Fibroblast of lung (primary cell): ENCODE measurements at regions not wholly inside any gene's neighbourhood (a gene's known extent, or its start where the extent isn't known, plus 50 kb on each side); places are given as distances from the start of the nearest gene placed in this dataset.
A peak's percentile ranks its signal among the peaks of the same experiment; 100 is the strongest.

Source experiments
- DNase-seq, 2 donors: peaks; one replicate each; pipeline versions ENCODE4 v3.0.0 to v3.0.0-alpha.2; 2010; ENCODE audit warnings: low read depth in 2 of 2
- H2AFZ ChIP-seq: 2 replicates; pipeline ENCODE4 v1.5.1; 2012; ENCODE audit warnings: low read length, control low read depth, inconsistent platforms
- H3K27ac ChIP-seq: 2 replicates; pipeline ENCODE4 v1.5.1; 2011; ENCODE audit warnings: low read length, control low read depth; ENCODE audit not compliant: insufficient read depth
- H3K27me3 ChIP-seq: 2 replicates; pipeline ENCODE4 v1.5.1; 2011; ENCODE audit warnings: mild to moderate bottlenecking, low read length; ENCODE audit not compliant: control insufficient read depth, insufficient read depth
- H3K36me3 ChIP-seq: 2 replicates; pipeline ENCODE4 v1.5.1; 2011; ENCODE audit warnings: low read length; ENCODE audit not compliant: control insufficient read depth, insufficient read depth
- H3K4me1 ChIP-seq: 2 replicates; pipeline ENCODE4 v1.5.1; 2011; ENCODE audit warnings: low read length; ENCODE audit not compliant: control insufficient read depth, insufficient read depth; ENCODE audit errors: extremely low read depth
- H3K4me2 ChIP-seq: 2 replicates; pipeline ENCODE4 v1.5.1; 2011; ENCODE audit warnings: low read length, control low read depth; ENCODE audit not compliant: insufficient read depth; ENCODE audit errors: extremely low read depth
- H3K4me3 ChIP-seq, 4 experiments: fragments of 200-600 bp in 1 of 4; sonication (generic) in 1 of 4; replicated peaks in 1 of 4; 2 replicates each; pipeline ENCODE4 v1.5.1; 2011 to 2016; ENCODE audit warnings: low read length in 4 of 4, low read depth in 3 of 4, mild to moderate bottlenecking in 3 of 4, control low read depth in 2 of 4, inconsistent platforms in 1 of 4, mixed read lengths in 1 of 4; ENCODE audit not compliant: insufficient read depth in 1 of 4; ENCODE audit errors: control extremely low read depth in 1 of 4
- H3K79me2 ChIP-seq: 2 replicates; pipeline ENCODE4 v1.5.1; 2012; ENCODE audit warnings: mild to moderate bottlenecking, low read length, inconsistent platforms; ENCODE audit not compliant: control insufficient read depth, insufficient read depth
- H3K9ac ChIP-seq: 2 replicates; pipeline ENCODE4 v1.5.1; 2011; ENCODE audit warnings: mild to moderate bottlenecking, low read length, control low read depth; ENCODE audit not compliant: insufficient read depth
- H3K9me3 ChIP-seq: 2 replicates; pipeline ENCODE4 v1.5.1; 2012; ENCODE audit warnings: low read depth, low read length; ENCODE audit not compliant: control insufficient read depth, insufficient read depth
- H4K20me1 ChIP-seq: 2 replicates; pipeline ENCODE4 v1.5.1; 2011; ENCODE audit warnings: low read length; ENCODE audit not compliant: control insufficient read depth, insufficient read depth; ENCODE audit errors: extremely low read depth
- CTCF ChIP-seq, 2 donors: IDR thresholded peaks in 1 of 2; conservative IDR thresholded peaks in 1 of 2; 1 replicate in 1 of 2; 2 replicates in 1 of 2; pipeline ENCODE4 v1.5.1; 2011 to 2012; ENCODE audit warnings: low read length in 2 of 2, control low read depth in 1 of 2, inconsistent platforms in 1 of 2, low read depth in 1 of 2, mild to moderate bottlenecking in 1 of 2
- EZH2 ChIP-seq: IDR thresholded peaks from 2 replicates; pipeline ENCODE4 v1.5.1; 2012; ENCODE audit warnings: low read length, control low read depth, mild to moderate bottlenecking; ENCODE audit errors: missing control alignments

- Histone ChIP-seq H3K9ac (no peak overlapping the region), H2AFZ (no peak overlapping the region), H3K4me1 (no peaks in the 10 kb centered on the region), H3K36me3 (no peaks in the 10 kb centered on the region), H3K27ac (no peak overlapping the region), H3K4me2 (no peak overlapping the region), H3K79me2 (no peaks in the 10 kb centered on the region), H3K4me3 (no peak overlapping the region), H3K9me3 (no peaks in the 10 kb centered on the region), H4K20me1 (no peaks in the 10 kb centered on the region), H3K27me3 (no peaks in the 10 kb centered on the region)
- TF ChIP-seq CTCF (conservative IDR thresholded peaks at IDR 0.05 in 1 of 2, IDR thresholded peaks at IDR 0.05 in 1 of 2; ENCODE audit: low read depth in 1 of 2, low read length in 2 of 2) (peak; percentile 22 to 34), EZH2 (no peak)
- no peak for DNase-seq
Observed at GRCh38 chr5:167261309-167262100, 1029.9 kb upstream of the WWC1 start.

GRCh38 chr5:167263185-167263584 is 1028.3 kb upstream of the WWC1 start:
- Histone ChIP-seq H4K20me1 (no peaks in the 10 kb centered on the region), H3K9ac (no peak overlapping the region), H3K27ac (no peak overlapping the region), H3K27me3 (no peaks in the 10 kb centered on the region), H3K79me2 (no peaks in the 10 kb centered on the region), H3K4me3 (no peak overlapping the region), H3K4me2 (no peak overlapping the region), H2AFZ (no peak overlapping the region), H3K9me3 (no peaks in the 10 kb centered on the region), H3K4me1 (no peaks in the 10 kb centered on the region), H3K36me3 (no peaks in the 10 kb centered on the region)
- peak in 1 of 2 donors; percentile 12 for DNase-seq
- no peak for TF ChIP-seq CTCF (conservative IDR thresholded peaks at IDR 0.05 in 1 of 2, IDR thresholded peaks at IDR 0.05 in 1 of 2; ENCODE audit: low read depth in 1 of 2, low read length in 2 of 2)
- no peak for TF ChIP-seq EZH2

DNA sequence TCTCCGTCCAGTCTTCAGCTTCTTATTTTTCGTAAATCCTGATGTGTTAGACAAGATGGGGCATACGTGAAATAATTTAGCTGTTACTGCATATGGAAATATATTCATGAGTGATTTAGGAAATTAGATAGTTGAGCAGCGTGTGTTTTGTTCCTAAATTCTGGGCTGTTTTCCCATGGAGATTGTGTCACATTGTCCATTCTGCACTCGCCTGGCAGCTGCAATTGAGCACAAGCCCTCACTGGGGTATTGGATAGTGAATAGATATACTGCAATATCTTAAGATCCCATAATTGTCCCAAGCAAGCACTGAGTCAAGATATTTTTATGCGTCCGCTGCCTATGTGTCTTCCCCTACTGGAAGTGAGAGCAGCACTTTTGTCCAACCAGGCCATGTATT is 1027.1 kb upstream of the WWC1 start:
- Histone ChIP-seq H3K9me3 (no peaks in the 10 kb centered on the region), H2AFZ (no peak overlapping the region), H3K27me3 (no peaks in the 10 kb centered on the region), H3K4me2 (no peak overlapping the region), H3K36me3 (no peaks in the 10 kb centered on the region), H3K9ac (no peak overlapping the region), H3K79me2 (no peaks in the 10 kb centered on the region), H3K4me1 (no peaks in the 10 kb centered on the region), H3K27ac (no peak overlapping the region), H3K4me3 (no peak overlapping the region), H4K20me1 (no peaks in the 10 kb centered on the region)
- DNase-seq, result no peak
- no peak for TF ChIP-seq CTCF (conservative IDR thresholded peaks at IDR 0.05 in 1 of 2, IDR thresholded peaks at IDR 0.05 in 1 of 2; ENCODE audit: low read depth in 1 of 2, low read length in 2 of 2)
- no peak for TF ChIP-seq EZH2
